Endothelial cell of umbilical vein (primary cell): ENCODE measurements at regions not wholly inside any gene's neighbourhood (a gene's known extent, or its start where the extent isn't known, plus 50 kb on each side); places are given as distances from the start of the nearest gene placed in this dataset.

Source experiments
- CTCF ChIP-seq, 2 donors: IDR thresholded peaks; 1 replicate in 1 of 2; 2 replicates in 1 of 2; pipeline ENCODE4 v1.5.1; 2011; ENCODE audit warnings: low read length in 2 of 2, mild to moderate bottlenecking in 2 of 2, moderate library complexity in 2 of 2, control low read depth in 1 of 2, inconsistent platforms in 1 of 2, low read depth in 1 of 2; ENCODE audit not compliant: insufficient read depth in 1 of 2; ENCODE audit errors: extremely low read depth in 1 of 2
- EZH2 ChIP-seq: IDR thresholded peaks from 2 replicates; pipeline ENCODE4 v1.6.1; 2012; ENCODE audit warnings: borderline replicate concordance, low read depth, mild to moderate bottlenecking, moderate library complexity, low read length, inconsistent platforms; ENCODE audit not compliant: severe bottlenecking
- MAX ChIP-seq: IDR thresholded peaks from 2 replicates; pipeline ENCODE4 v1.6.1; 2011; ENCODE audit not compliant: insufficient read depth, insufficient read length
- POLR2A ChIP-seq: IDR thresholded peaks from 2 replicates; pipeline ENCODE4 v1.6.1; 2012; ENCODE audit warnings: low read depth, mild to moderate bottlenecking, control low read depth, low read length
- POLR2AphosphoS5 ChIP-seq: IDR thresholded peaks from 2 replicates; pipeline ENCODE4 v1.6.1; 2012; ENCODE audit warnings: low read depth, mild to moderate bottlenecking, control low read depth, low read length, moderate library complexity; ENCODE audit not compliant: insufficient read depth

GRCh38 chr2:120681696-120682288 lies 53.9 kb upstream of the GLI2 start:
- TF ChIP-seq CTCF (IDR thresholded peaks at IDR 0.05; ENCODE audit: extremely low read depth in 1 of 2, insufficient read depth in 1 of 2, low read depth in 1 of 2, low read length in 2 of 2) (no peak), MAX (no peak), POLR2A (no peak), EZH2 (no peak), POLR2AphosphoS5 (no peak)
